Stimulated activated memory B cell treated with anti-CD40 and anti-IgM and Interleukin-4, amounts not matched to agents 10 μg/mL and 1 μg/mL and 100 μg/mL, for 72 hours (primary cell): ENCODE measurements at regions not wholly inside any gene's neighbourhood (a gene's known extent, or its start where the extent isn't known, plus 50 kb on each side); places are given as distances from the start of the nearest gene placed in this dataset.
"Not testable (repeated sequence)": the region's sequence is repeated elsewhere in the genome, so short reads cannot be mapped to it uniquely, and the experiment has no call there.

ENCODE experiments used
- ATAC-seq: fragments of 150-1000 bp; cut with Tn5 transposase; 2 replicates; pipeline ENCODE4 v1.10.0; 2021
- H3K27ac Mint-ChIP-seq: one replicate; pipeline ENCODE4 v1.8.0; 2022; ENCODE audit warnings: mild to moderate bottlenecking, mixed read lengths
- H3K27me3 Mint-ChIP-seq: one replicate; pipeline ENCODE4 v1.8.0; 2022; ENCODE audit warnings: mixed read lengths
- H3K36me3 Mint-ChIP-seq: one replicate; pipeline ENCODE4 v1.8.0; 2022; ENCODE audit warnings: mixed read lengths
- H3K4me1 Mint-ChIP-seq: one replicate; pipeline ENCODE4 v1.8.0; 2022; ENCODE audit warnings: mixed read lengths
- H3K4me3 Mint-ChIP-seq: one replicate; pipeline ENCODE4 v1.8.0; 2022; ENCODE audit warnings: mild to moderate bottlenecking, moderate library complexity, mixed read lengths
- H3K9me3 Mint-ChIP-seq: one replicate; pipeline ENCODE4 v1.8.0; 2022; ENCODE audit warnings: mixed read lengths

- H3K4me1 Mint-ChIP-seq, result no peaks in the 10 kb centered on the region
- H3K36me3 Mint-ChIP-seq, result no peaks in the 10 kb centered on the region
- peaks cover 7% of the 10 kb centered on the region for H3K9me3 Mint-ChIP-seq
- ATAC-seq, result no peak
- H3K4me3 Mint-ChIP-seq, result no peak overlapping the region
- H3K27ac Mint-ChIP-seq, result no peak overlapping the region
- H3K27me3 Mint-ChIP-seq, result no peaks in the 10 kb centered on the region
Observed at GRCh38 chr11:98289617-98290263, 731.0 kb upstream of the CNTN5 start.

- H3K27me3 Mint-ChIP-seq, result no peaks in the 10 kb centered on the region
- H3K36me3 Mint-ChIP-seq, result no peaks in the 10 kb centered on the region
- H3K27ac Mint-ChIP-seq, result no peak overlapping the region
- H3K4me3 Mint-ChIP-seq, result no peak overlapping the region
- H3K9me3 Mint-ChIP-seq, result peaks cover 7% of the 10 kb centered on the region
- ATAC-seq, result no peak
- no peaks in the 10 kb centered on the region for H3K4me1 Mint-ChIP-seq
Observed at GRCh38 chr11:98296091-98296880, 724.5 kb upstream of the CNTN5 start.

- no peaks in the 10 kb centered on the region for H3K4me1 Mint-ChIP-seq
- H3K27ac Mint-ChIP-seq, result no peak overlapping the region
- H3K4me3 Mint-ChIP-seq, result no peak overlapping the region
- H3K27me3 Mint-ChIP-seq, result no peaks in the 10 kb centered on the region
- no peaks in the 10 kb centered on the region for H3K9me3 Mint-ChIP-seq
- no peak for ATAC-seq
- no peaks in the 10 kb centered on the region for H3K36me3 Mint-ChIP-seq
Observed at GRCh38 chr11:98300719-98301118, 720.0 kb upstream of the CNTN5 start.

GRCh38 chr11:98307827-98308491, 712.8 kb upstream of the CNTN5 start:
- no peaks in the 10 kb centered on the region for H3K27me3 Mint-ChIP-seq
- no peak overlapping the region for H3K27ac Mint-ChIP-seq
- no peak overlapping the region for H3K4me3 Mint-ChIP-seq
- H3K4me1 Mint-ChIP-seq, result no peaks in the 10 kb centered on the region
- no peaks in the 10 kb centered on the region for H3K36me3 Mint-ChIP-seq
- no peak for ATAC-seq
- H3K9me3 Mint-ChIP-seq, result peaks cover 3% of the 10 kb centered on the region

- not testable (repeated sequence) for H3K36me3 Mint-ChIP-seq, H3K4me1 Mint-ChIP-seq, H3K4me3 Mint-ChIP-seq, H3K27ac Mint-ChIP-seq, ATAC-seq, H3K9me3 Mint-ChIP-seq, H3K27me3 Mint-ChIP-seq
Observed at GRCh38 chr11:98330306-98330705, 690.4 kb upstream of the CNTN5 start.

GRCh38 chr11:98358551-98358950, 662.2 kb upstream of the CNTN5 start:
- Mint-ChIP-seq H3K27me3 (no peaks in the 10 kb centered on the region), H3K4me3 (no peak overlapping the region), H3K9me3 (peaks cover 3% of the 10 kb centered on the region), H3K27ac (no peak overlapping the region), H3K36me3 (no peaks in the 10 kb centered on the region), H3K4me1 (no peaks in the 10 kb centered on the region)
- ATAC-seq, result no peak

GRCh38 chr11:98365190-98365589, 655.6 kb upstream of the CNTN5 start:
- ATAC-seq, result no peak
- Mint-ChIP-seq H3K4me1 (no peaks in the 10 kb centered on the region), H3K9me3 (no peaks in the 10 kb centered on the region), H3K27ac (no peak overlapping the region), H3K36me3 (no peaks in the 10 kb centered on the region), H3K4me3 (no peak overlapping the region), H3K27me3 (no peaks in the 10 kb centered on the region)

- Mint-ChIP-seq H3K27me3 (no peaks in the 10 kb centered on the region), H3K27ac (no peak overlapping the region), H3K36me3 (no peaks in the 10 kb centered on the region), H3K4me3 (no peak overlapping the region), H3K9me3 (no peaks in the 10 kb centered on the region), H3K4me1 (no peaks in the 10 kb centered on the region)
- ATAC-seq, result no peak
Observed at GRCh38 chr11:98365941-98366340, 654.8 kb upstream of the CNTN5 start.

GRCh38 chr11:98390391-98390790, 630.4 kb upstream of the CNTN5 start:
- Mint-ChIP-seq H3K27me3 (no peaks in the 10 kb centered on the region), H3K27ac (no peak overlapping the region), H3K4me3 (no peak overlapping the region), H3K9me3 (peaks cover 6% of the 10 kb centered on the region), H3K36me3 (no peaks in the 10 kb centered on the region), H3K4me1 (no peaks in the 10 kb centered on the region)
- no peak for ATAC-seq

- H3K4me1 Mint-ChIP-seq, result not testable (repeated sequence)
Observed at GRCh38 chr11:98394500-98394899, 626.2 kb upstream of the CNTN5 start.

GRCh38 chr11:98398508-98398907, 622.2 kb upstream of the CNTN5 start:
- Mint-ChIP-seq H3K27ac (no peak overlapping the region), H3K36me3 (no peaks in the 10 kb centered on the region), H3K4me3 (no peak overlapping the region), H3K4me1 (no peaks in the 10 kb centered on the region), H3K9me3 (peaks cover 3% of the 10 kb centered on the region), H3K27me3 (no peaks in the 10 kb centered on the region)
- ATAC-seq, result no peak

More at GRCh38 chr11:98394500-98394899, 626.2 kb upstream of the CNTN5 start:
- not testable (repeated sequence) for H3K27me3 Mint-ChIP-seq, H3K36me3 Mint-ChIP-seq, ATAC-seq, H3K27ac Mint-ChIP-seq, H3K4me3 Mint-ChIP-seq, H3K9me3 Mint-ChIP-seq

GRCh38 chr11:98409069-98409468, 611.7 kb upstream of the CNTN5 start:
- ATAC-seq, result no peak
- no peaks in the 10 kb centered on the region for H3K27me3 Mint-ChIP-seq
- H3K27ac Mint-ChIP-seq, result no peak overlapping the region
- H3K4me1 Mint-ChIP-seq, result no peaks in the 10 kb centered on the region
- H3K4me3 Mint-ChIP-seq, result no peak overlapping the region
- H3K36me3 Mint-ChIP-seq, result no peaks in the 10 kb centered on the region
- H3K9me3 Mint-ChIP-seq, result peaks cover 5% of the 10 kb centered on the region

GRCh38 chr11:98411777-98412176, 609.0 kb upstream of the CNTN5 start:
- Mint-ChIP-seq H3K4me3 (no peak overlapping the region), H3K4me1 (no peaks in the 10 kb centered on the region), H3K36me3 (no peaks in the 10 kb centered on the region), H3K27ac (no peak overlapping the region), H3K9me3 (peaks cover 5% of the 10 kb centered on the region), H3K27me3 (no peaks in the 10 kb centered on the region)
- ATAC-seq, result no peak

- no peak for ATAC-seq
- Mint-ChIP-seq H3K27me3 (no peaks in the 10 kb centered on the region), H3K4me1 (no peaks in the 10 kb centered on the region), H3K27ac (no peak overlapping the region), H3K4me3 (no peak overlapping the region), H3K36me3 (no peaks in the 10 kb centered on the region), H3K9me3 (peaks cover 6% of the 10 kb centered on the region)
Observed at GRCh38 chr11:98417256-98417755, 603.4 kb upstream of the CNTN5 start.

- H3K4me3 Mint-ChIP-seq, result no peak overlapping the region
- no peak for ATAC-seq
- H3K4me1 Mint-ChIP-seq, result no peaks in the 10 kb centered on the region
- no peaks in the 10 kb centered on the region for H3K27me3 Mint-ChIP-seq
- no peak overlapping the region for H3K27ac Mint-ChIP-seq
- peaks cover 9% of the 10 kb centered on the region for H3K9me3 Mint-ChIP-seq
- no peaks in the 10 kb centered on the region for H3K36me3 Mint-ChIP-seq
Observed at GRCh38 chr11:98423933-98424332, 596.8 kb upstream of the CNTN5 start.

- peaks cover 14% of the 10 kb centered on the region for H3K9me3 Mint-ChIP-seq
- not testable (repeated sequence) for H3K27me3 Mint-ChIP-seq
Observed at GRCh38 chr11:98424773-98425172, 596.0 kb upstream of the CNTN5 start.

More at GRCh38 chr11:98424773-98425172, 596.0 kb upstream of the CNTN5 start:
- not testable (repeated sequence) for H3K4me3 Mint-ChIP-seq, ATAC-seq, H3K27ac Mint-ChIP-seq, H3K36me3 Mint-ChIP-seq, H3K4me1 Mint-ChIP-seq
